Adipocyte (in vitro differentiated cells): ENCODE measurements at regions not wholly inside any gene's neighbourhood (a gene's known extent, or its start where the extent isn't known, plus 50 kb on each side); places are given as distances from the start of the nearest gene placed in this dataset.

Experiments
- DNase-seq: peaks from one replicate; pipeline ENCODE4 v3.0.0-alpha.2; 2015; ENCODE audit warnings: low read depth
- H3K27me3 ChIP-seq: replicated peaks from 2 replicates; pipeline ENCODE4 v1.7.0; 2013; ENCODE audit warnings: mild to moderate bottlenecking, low read length, moderate library complexity; ENCODE audit not compliant: control insufficient read depth, insufficient read depth
- H3K36me3 ChIP-seq: 2 replicates; pipeline ENCODE4 v1.7.0; 2013; ENCODE audit warnings: low read length, mild to moderate bottlenecking, moderate library complexity; ENCODE audit not compliant: control insufficient read depth, insufficient read depth, severe bottlenecking
- H3K4me1 ChIP-seq: 2 replicates; pipeline ENCODE4 v1.7.0; 2013; ENCODE audit warnings: mild to moderate bottlenecking, low read length, moderate library complexity; ENCODE audit not compliant: control insufficient read depth, insufficient read depth
- H3K4me3 ChIP-seq: 2 replicates; pipeline ENCODE4 v1.7.0; 2013; ENCODE audit warnings: mild to moderate bottlenecking, low read length, moderate library complexity
- H3K9ac ChIP-seq: 2 replicates; pipeline ENCODE4 v1.7.0; 2013; ENCODE audit warnings: mild to moderate bottlenecking, low read length, moderate library complexity
- H3K9me3 ChIP-seq: 2 replicates; pipeline ENCODE4 v1.7.0; 2013; ENCODE audit warnings: mild to moderate bottlenecking, low read length, moderate library complexity; ENCODE audit not compliant: control insufficient read depth

DNA sequence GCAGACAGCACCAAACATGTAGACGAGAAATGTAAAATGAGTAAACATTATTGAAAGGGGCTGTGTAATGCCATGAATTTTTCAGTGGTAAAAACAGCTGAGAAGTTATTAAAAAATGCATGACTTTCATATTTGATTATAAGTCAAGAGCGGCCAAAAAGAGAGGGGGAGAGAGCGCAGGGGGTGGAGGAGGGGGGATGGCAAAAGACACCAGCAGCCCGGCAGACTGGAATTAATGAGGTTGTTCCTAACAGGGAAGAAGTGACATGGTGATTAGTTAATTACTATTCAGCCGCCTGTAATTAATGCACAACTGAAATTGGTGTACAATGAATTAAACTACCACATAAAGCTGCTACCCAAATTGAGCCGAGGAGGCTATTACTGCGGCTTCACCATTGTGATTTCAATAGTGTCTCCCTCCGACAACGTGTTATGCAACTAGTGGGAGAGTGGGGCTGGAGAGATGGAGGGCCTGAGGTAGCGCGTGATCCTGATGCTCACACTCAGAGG lies 89.1 kb upstream of the VSTM2B start:
- no peak for DNase-seq
- Histone ChIP-seq H3K36me3 (no peaks in the 10 kb centered on the region), H3K27me3 (no peaks in the 10 kb centered on the region), H3K4me1 (no peaks in the 10 kb centered on the region), H3K9ac (no peak overlapping the region), H3K9me3 (no peaks in the 10 kb centered on the region), H3K4me3 (no peak overlapping the region)

DNA sequence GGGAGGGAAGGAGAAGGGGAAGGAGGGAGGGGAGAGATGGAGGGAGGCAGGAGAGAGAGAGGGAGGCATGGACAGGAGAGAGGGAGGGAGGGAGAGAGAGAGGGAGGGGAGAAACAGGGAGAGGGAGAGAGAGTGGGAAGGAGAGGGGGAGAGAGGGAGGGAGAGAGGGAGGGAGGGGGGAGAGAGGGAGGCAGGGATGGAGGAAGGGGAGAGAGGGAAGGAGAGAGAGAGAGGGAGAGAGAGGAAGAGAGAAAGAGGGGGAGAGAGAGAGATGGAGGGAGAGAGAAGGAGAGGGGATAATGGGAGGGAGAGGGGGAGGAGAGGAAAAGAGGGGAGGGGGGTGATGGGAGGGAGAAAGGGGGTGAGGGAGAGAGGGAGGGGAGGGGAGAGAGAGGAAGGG lies 86.8 kb upstream of the VSTM2B start:
- H3K9me3 ChIP-seq, result no peaks in the 10 kb centered on the region
- H3K27me3 ChIP-seq, result no peaks in the 10 kb centered on the region
- no peak overlapping the region for H3K4me3 ChIP-seq
- H3K9ac ChIP-seq, result no peak overlapping the region
- no peak for DNase-seq
- no peaks in the 10 kb centered on the region for H3K36me3 ChIP-seq
- H3K4me1 ChIP-seq, result no peaks in the 10 kb centered on the region

- Histone ChIP-seq H3K4me3 (no peak overlapping the region), H3K9me3 (no peaks in the 10 kb centered on the region), H3K4me1 (no peaks in the 10 kb centered on the region), H3K9ac (no peak overlapping the region), H3K27me3 (no peaks in the 10 kb centered on the region), H3K36me3 (no peaks in the 10 kb centered on the region)
- no peak for DNase-seq
Measured at GRCh38 chr19:29439688-29440550, 85.9 kb upstream of the VSTM2B start.

DNA sequence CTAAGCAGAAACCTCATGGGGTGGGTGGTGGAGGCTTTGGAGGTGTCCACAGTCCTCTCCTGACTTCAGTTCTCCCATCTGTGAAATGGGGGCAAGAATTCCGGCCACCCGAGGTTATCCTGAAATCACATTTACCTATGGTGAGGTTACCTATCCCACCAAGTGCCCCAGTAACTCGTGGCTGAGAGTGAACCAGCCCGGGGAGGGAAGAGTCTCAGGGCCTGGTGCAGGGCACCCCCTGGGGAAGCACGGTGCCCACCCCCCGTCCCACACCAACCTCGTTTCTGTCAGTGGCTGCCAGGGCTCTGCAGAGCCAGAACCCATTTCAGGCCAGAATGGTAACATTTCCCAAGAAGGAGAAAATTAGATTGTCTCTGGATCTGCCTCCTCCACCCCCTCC lies 83.7 kb upstream of the VSTM2B start:
- no peaks in the 10 kb centered on the region for H3K36me3 ChIP-seq
- H3K4me3 ChIP-seq, result no peak overlapping the region
- H3K4me1 ChIP-seq, result no peaks in the 10 kb centered on the region
- H3K9ac ChIP-seq, result no peak overlapping the region
- H3K9me3 ChIP-seq, result no peaks in the 10 kb centered on the region
- no peak for DNase-seq
- no peaks in the 10 kb centered on the region for H3K27me3 ChIP-seq

- no peaks in the 10 kb centered on the region for H3K27me3 ChIP-seq
- no peak overlapping the region for H3K9ac ChIP-seq
- DNase-seq, result no peak
- no peaks in the 10 kb centered on the region for H3K36me3 ChIP-seq
- H3K4me1 ChIP-seq, result no peaks in the 10 kb centered on the region
- no peak overlapping the region for H3K4me3 ChIP-seq
- H3K9me3 ChIP-seq, result no peaks in the 10 kb centered on the region
Measured at GRCh38 chr19:29442910-29443309, 82.9 kb upstream of the VSTM2B start.

DNA sequence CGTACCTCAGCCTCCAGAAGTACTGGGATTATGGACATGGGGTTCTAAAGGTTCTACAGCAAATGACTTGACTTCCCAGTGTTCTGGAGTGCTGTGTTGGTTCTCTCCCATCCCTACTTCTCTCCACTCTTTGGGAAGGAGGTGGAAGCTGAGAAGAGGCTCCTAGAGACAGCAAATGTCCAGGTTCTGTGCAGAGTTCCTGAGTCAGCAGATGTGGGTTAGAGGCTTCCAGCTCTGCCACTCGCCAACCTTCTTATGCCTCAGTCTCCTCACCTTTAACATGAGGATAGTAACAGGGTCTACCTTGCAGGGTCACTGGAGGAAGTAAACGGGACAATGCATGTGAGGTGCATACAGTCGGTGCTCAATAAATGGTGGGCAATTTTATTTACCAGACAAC lies 80.5 kb upstream of the VSTM2B start:
- no peaks in the 10 kb centered on the region for H3K9me3 ChIP-seq
- no peaks in the 10 kb centered on the region for H3K4me1 ChIP-seq
- H3K9ac ChIP-seq, result no peak overlapping the region
- DNase-seq, result no peak
- H3K4me3 ChIP-seq, result no peak overlapping the region
- H3K27me3 ChIP-seq, result no peaks in the 10 kb centered on the region
- no peaks in the 10 kb centered on the region for H3K36me3 ChIP-seq

DNA sequence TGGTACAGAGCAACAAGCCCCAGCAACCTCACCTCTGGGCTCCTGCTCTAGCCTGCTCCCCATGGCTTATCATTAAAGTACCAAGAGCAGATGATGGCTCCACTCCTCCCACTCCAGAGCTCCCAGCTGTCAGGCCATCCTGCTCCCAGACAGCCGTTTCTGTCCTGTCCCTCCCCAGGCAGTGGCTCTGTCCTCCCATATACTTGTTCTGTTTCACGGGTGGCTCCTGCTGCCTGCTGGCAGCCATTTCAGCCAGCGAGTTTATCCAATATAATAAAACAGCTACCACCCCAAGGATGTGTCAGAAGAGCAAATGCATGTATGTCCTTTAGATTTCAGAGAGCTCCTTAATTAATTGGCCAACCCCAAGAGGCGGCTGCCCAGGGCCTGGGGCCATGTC lies 79.4 kb upstream of the VSTM2B start:
- H3K9ac ChIP-seq, result no peak overlapping the region
- no peaks in the 10 kb centered on the region for H3K4me1 ChIP-seq
- no peaks in the 10 kb centered on the region for H3K9me3 ChIP-seq
- H3K27me3 ChIP-seq, result no peaks in the 10 kb centered on the region
- no peak overlapping the region for H3K4me3 ChIP-seq
- H3K36me3 ChIP-seq, result no peaks in the 10 kb centered on the region
- DNase-seq, result no peak

- H3K9ac ChIP-seq, result no peak overlapping the region
- H3K4me1 ChIP-seq, result no peaks in the 10 kb centered on the region
- H3K4me3 ChIP-seq, result no peak overlapping the region
- H3K9me3 ChIP-seq, result no peaks in the 10 kb centered on the region
- no peak for DNase-seq
- no peaks in the 10 kb centered on the region for H3K27me3 ChIP-seq
- no peaks in the 10 kb centered on the region for H3K36me3 ChIP-seq
Measured at GRCh38 chr19:29448046-29448445, 77.7 kb upstream of the VSTM2B start.

DNA sequence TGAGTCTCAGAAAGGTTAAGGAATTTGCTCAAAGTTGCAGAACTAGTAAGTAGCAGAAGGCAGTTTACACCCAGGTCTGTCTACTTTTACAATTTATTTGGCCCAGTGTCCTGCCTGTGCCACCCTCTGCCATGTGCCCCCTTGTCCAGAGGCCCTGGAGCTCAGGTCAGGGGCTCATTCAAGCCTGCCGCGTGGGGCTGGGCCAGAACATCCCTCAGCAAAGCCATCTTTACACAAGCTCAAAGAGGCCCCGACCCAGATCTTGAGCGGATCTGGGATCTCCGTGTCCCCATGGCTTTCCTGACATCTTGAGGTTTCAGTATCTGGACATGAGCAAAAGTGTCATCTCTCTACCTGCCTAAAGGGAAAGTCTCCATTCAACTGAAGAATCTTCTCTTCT lies 76.4 kb upstream of the VSTM2B start:
- Histone ChIP-seq H3K4me3 (no peak overlapping the region), H3K27me3 (no peaks in the 10 kb centered on the region), H3K9ac (no peak overlapping the region), H3K4me1 (no peaks in the 10 kb centered on the region), H3K36me3 (no peaks in the 10 kb centered on the region), H3K9me3 (no peaks in the 10 kb centered on the region)
- DNase-seq, result no peak

DNA sequence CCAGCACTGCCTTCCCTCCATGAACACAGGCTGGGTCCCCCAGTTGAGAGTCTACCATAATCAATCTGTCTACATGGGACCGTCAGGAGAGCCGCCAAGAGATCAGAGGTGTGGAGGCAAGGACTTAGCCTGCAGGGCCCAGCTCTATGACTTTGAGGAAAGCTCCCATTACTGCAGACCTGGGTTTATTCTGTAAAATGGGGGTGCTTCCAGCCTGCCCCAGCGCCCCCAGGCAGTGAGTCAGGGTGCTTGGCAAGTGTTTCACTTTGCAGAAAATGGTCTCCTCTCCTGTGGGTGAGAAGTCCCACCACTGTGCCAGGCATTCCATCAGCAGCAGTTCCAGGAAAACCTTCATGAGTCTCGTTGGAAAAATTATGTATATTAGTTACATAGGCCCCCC lies 75.5 kb upstream of the VSTM2B start:
- no peaks in the 10 kb centered on the region for H3K9me3 ChIP-seq
- no peak for DNase-seq
- no peak overlapping the region for H3K9ac ChIP-seq
- H3K36me3 ChIP-seq, result no peaks in the 10 kb centered on the region
- no peak overlapping the region for H3K4me3 ChIP-seq
- no peaks in the 10 kb centered on the region for H3K27me3 ChIP-seq
- no peaks in the 10 kb centered on the region for H3K4me1 ChIP-seq

GRCh38 chr19:29450812-29451211 lies 75.0 kb upstream of the VSTM2B start:
- Histone ChIP-seq H3K36me3 (no peaks in the 10 kb centered on the region), H3K9me3 (no peaks in the 10 kb centered on the region), H3K4me1 (no peaks in the 10 kb centered on the region), H3K27me3 (no peaks in the 10 kb centered on the region), H3K4me3 (no peak overlapping the region), H3K9ac (no peak overlapping the region)
- DNase-seq, result no peak

DNA sequence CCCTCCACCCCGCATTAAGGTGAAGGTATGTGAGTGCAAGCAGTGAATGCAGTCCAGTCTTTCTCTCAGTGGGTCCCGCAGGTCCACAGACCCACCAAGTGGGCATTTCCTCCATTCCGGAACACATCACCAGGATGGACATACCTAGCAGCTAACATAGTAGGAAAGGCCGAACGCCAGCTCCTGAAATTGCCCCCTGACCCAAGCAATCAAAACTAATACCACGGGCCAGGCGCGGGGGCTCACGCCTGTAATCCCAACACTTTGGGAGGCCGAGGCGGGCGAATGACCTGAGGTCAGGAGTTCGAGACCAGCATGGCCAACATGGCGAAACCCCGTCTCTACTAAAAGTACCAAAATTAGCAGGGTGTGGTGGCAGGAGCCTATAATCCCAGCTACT lies 71.7 kb upstream of the VSTM2B start:
- Histone ChIP-seq H3K36me3 (no peaks in the 10 kb centered on the region), H3K9ac (no peak overlapping the region), H3K27me3 (no peaks in the 10 kb centered on the region), H3K4me3 (no peak overlapping the region), H3K9me3 (peaks cover 2% of the 10 kb centered on the region), H3K4me1 (no peaks in the 10 kb centered on the region)
- DNase-seq, result no peak
